GM12891 (cell line): ENCODE measurements at regions not wholly inside any gene's neighbourhood (a gene's known extent, or its start where the extent isn't known, plus 50 kb on each side); places are given as distances from the start of the nearest gene placed in this dataset.

Experiments used
- POLR2A ChIP-seq: IDR thresholded peaks from 2 replicates; pipeline ENCODE4 v1.6.1; 2011; ENCODE audit warnings: low read depth, low read length, control low read depth
- POLR2AphosphoS5 ChIP-seq: IDR thresholded peaks from 2 replicates; pipeline ENCODE4 v1.6.1; 2011; ENCODE audit warnings: low read depth, low read length, control low read depth
- POU2F2 ChIP-seq: IDR thresholded peaks from 2 replicates; pipeline ENCODE4 v1.6.1; 2011; ENCODE audit warnings: low read depth, mild to moderate bottlenecking, control low read depth, low read length, moderate library complexity
- SPI1 ChIP-seq: IDR thresholded peaks from 2 replicates; pipeline ENCODE4 v1.6.1; 2011; ENCODE audit warnings: low read depth, low read length, control low read depth
- TAF1 ChIP-seq: IDR thresholded peaks from 2 replicates; pipeline ENCODE4 v1.6.1; 2011; ENCODE audit warnings: low read depth, low read length, control low read depth

GRCh38 chr15:85925649-85926237 is 131.0 kb upstream of the KLHL25 start:
- TF ChIP-seq TAF1: no peak
- TF ChIP-seq POLR2AphosphoS5: no peak
- no peak for TF ChIP-seq POLR2A
- TF ChIP-seq SPI1: no peak
- no peak for TF ChIP-seq POU2F2
